ENCODE measurements at regions not wholly inside any gene's neighbourhood (a gene's known extent, or its start where the extent isn't known, plus 50 kb on each side); places are given as distances from the start of the nearest gene placed in this dataset.
A peak's percentile ranks its signal among the peaks of the same experiment; 100 is the strongest.

DNA sequence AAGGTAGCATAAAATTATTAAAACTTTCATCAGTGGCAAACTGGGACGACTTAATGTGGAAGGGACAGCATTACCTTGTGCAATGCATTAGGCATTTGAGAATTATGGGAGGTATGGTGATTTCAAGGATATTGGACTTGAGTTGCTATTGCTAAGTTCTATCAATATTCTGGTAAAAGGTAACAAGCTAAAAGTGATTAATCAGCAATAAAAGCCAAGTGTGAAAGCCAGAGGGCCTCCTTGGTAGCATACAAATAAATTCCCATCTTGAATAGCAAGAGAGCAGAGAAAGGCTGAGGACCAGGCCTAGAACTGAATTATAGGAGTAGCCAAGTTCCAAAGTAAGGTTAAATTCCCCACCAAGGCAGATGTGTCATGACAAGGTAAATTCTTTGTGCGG is 74.2 kb upstream of the KCNH7 start:
- H3K36me3 Mint-ChIP-seq (ENCODE audit: insufficient read depth, unreplicated experiment), result no peaks in the 10 kb centered on the region
- no TSS peak for BruUV-seq (replicated peaks)
- H3K27ac Mint-ChIP-seq (ENCODE audit: unreplicated experiment), result no peak overlapping the region
- peaks cover 17% of the 10 kb centered on the region for H3K4me1 Mint-ChIP-seq (ENCODE audit: low read depth, unreplicated experiment)
- no peak for DNase-seq
- intact Hi-C loops (cut with micrococcal nuclease; ENCODE audit: unreplicated experiment), result no loop called here
- no peak overlapping the region for H3K4me3 Mint-ChIP-seq (ENCODE audit: low read depth, unreplicated experiment)
- H3K9me3 Mint-ChIP-seq (ENCODE audit: low read depth, unreplicated experiment), result peaks cover 6% of the 10 kb centered on the region
- CTCF ChIA-PET, result interaction anchor here (0.7 kb wide), 1 partner anchor 114 kb away, joined by 3 read pairs; no protein-coding TSS in a partner anchor
- H3K27me3 Mint-ChIP-seq (ENCODE audit: unreplicated experiment), result no peaks in the 10 kb centered on the region
- TF ChIP-seq, protein P1, sequence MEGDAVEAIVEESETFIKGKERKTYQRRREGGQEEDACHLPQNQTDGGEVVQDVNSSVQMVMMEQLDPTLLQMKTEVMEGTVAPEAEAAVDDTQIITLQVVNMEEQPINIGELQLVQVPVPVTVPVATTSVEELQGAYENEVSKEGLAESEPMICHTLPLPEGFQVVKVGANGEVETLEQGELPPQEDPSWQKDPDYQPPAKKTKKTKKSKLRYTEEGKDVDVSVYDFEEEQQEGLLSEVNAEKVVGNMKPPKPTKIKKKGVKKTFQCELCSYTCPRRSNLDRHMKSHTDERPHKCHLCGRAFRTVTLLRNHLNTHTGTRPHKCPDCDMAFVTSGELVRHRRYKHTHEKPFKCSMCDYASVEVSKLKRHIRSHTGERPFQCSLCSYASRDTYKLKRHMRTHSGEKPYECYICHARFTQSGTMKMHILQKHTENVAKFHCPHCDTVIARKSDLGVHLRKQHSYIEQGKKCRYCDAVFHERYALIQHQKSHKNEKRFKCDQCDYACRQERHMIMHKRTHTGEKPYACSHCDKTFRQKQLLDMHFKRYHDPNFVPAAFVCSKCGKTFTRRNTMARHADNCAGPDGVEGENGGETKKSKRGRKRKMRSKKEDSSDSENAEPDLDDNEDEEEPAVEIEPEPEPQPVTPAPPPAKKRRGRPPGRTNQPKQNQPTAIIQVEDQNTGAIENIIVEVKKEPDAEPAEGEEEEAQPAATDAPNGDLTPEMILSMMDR (IDR thresholded peaks at IDR 0.05; ENCODE audit: unreplicated experiment), result no peak

DNA sequence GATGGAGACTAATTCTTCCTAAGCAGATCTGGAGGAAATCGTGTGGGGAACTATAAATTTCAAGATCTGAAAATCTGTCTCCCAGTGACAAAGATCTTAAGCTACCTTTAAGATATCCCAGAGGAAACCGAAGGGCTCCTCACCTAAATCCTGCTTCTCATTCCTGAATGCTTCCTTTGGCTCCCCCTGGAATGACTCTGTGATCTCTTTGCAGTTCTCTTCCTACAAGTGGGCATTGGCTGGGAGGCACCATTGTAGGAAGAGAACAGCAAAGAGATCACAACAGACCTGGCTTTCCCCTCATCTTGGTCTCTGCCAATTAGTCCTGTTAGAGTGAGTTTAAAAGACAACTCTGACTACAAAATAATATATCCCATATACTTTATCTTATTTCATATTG is 70.0 kb upstream of the KCNH7 start:
- BruUV-seq (replicated peaks), result no TSS peak
- CTCF ChIA-PET, result no interaction called here

DNA sequence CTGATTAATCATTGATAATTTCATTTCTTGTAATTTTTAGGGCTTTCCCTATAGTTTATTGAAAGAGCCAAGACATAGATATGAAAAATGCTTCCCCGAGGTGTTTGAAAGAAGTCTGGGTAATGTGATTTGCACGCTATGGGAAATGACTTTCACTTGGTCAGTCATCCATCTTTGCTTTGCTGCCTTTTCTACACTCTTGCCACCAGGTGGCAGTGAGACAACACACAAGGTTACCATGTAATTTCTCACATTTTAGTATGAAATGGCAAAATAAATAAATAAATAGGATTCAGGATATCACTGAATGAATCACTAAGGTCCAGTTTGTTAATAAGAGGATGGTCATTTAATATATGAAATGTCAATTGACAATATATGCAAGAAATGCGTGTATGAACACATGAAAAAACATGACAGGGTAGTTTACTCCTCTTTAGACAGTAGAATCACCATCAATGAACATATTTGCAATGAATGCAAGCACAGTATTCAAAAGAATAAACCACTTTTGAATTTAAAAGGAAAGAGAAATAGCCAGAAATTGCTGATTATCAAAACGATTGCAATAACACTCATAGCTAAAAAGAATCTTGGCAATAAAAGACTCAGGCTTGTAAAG is 52.2 kb upstream of the KCNH7 start:
- BruUV-seq (replicated peaks), result no TSS peak
- TF ChIP-seq, protein P1 (IDR thresholded peaks at IDR 0.05; ENCODE audit: unreplicated experiment), result peak; percentile 52
- H3K27me3 Mint-ChIP-seq (ENCODE audit: unreplicated experiment), result no peaks in the 10 kb centered on the region
- H3K4me1 Mint-ChIP-seq (ENCODE audit: low read depth, unreplicated experiment), result no peaks in the 10 kb centered on the region
- no peaks in the 10 kb centered on the region for H3K9me3 Mint-ChIP-seq (ENCODE audit: low read depth, unreplicated experiment)
- H3K27ac Mint-ChIP-seq (ENCODE audit: unreplicated experiment), result peak overlapping the region; percentile 39
- no peaks in the 10 kb centered on the region for H3K36me3 Mint-ChIP-seq (ENCODE audit: insufficient read depth, unreplicated experiment)
- peak; percentile 61 for DNase-seq
- intact Hi-C loops (cut with micrococcal nuclease; ENCODE audit: unreplicated experiment), result loop anchor here (1.0 to 5.0 kb wide), 3 partner anchors 86 to 368 kb away; no protein-coding TSS in a partner anchor
- peak overlapping the region; percentile 32 for H3K4me3 Mint-ChIP-seq (ENCODE audit: low read depth, unreplicated experiment)
- CTCF ChIA-PET, result no interaction called here

More for the DNA sequence above, 70.0 kb upstream of the KCNH7 start:
- H3K27ac Mint-ChIP-seq (ENCODE audit: unreplicated experiment), result no peak overlapping the region
- intact Hi-C loops (cut with micrococcal nuclease; ENCODE audit: unreplicated experiment), result no loop called here
- TF ChIP-seq, protein P1 (IDR thresholded peaks at IDR 0.05; ENCODE audit: unreplicated experiment), result no peak
- no peaks in the 10 kb centered on the region for H3K27me3 Mint-ChIP-seq (ENCODE audit: unreplicated experiment)
- no peak for DNase-seq
- peaks cover 9% of the 10 kb centered on the region for H3K4me1 Mint-ChIP-seq (ENCODE audit: low read depth, unreplicated experiment)
- H3K36me3 Mint-ChIP-seq (ENCODE audit: insufficient read depth, unreplicated experiment), result no peaks in the 10 kb centered on the region
- peaks cover 2% of the 10 kb centered on the region for H3K9me3 Mint-ChIP-seq (ENCODE audit: low read depth, unreplicated experiment)
- no peak overlapping the region for H3K4me3 Mint-ChIP-seq (ENCODE audit: low read depth, unreplicated experiment)

DNA sequence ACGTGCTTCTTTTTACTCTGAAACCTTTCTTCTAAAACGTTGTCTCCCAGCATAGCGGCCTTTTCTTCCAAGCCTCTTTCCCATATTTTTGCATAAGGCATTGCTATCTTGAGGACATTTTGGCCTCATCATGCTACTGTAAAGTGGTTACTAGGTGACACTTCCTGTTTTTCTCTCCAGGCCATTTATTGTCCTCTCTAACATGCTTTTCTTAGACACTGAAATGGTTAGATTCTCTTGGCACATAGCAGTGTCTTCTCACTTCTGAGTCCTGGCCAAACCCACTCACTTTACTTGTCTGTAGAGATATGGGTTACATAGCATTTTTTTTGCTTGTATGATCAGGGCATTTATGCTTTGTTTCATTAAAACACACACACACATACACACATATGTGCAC is 50.1 kb upstream of the KCNH7 start:
- no peaks in the 10 kb centered on the region for H3K27me3 Mint-ChIP-seq (ENCODE audit: unreplicated experiment)
- no TSS peak for BruUV-seq (replicated peaks)
- no peaks in the 10 kb centered on the region for H3K4me1 Mint-ChIP-seq (ENCODE audit: low read depth, unreplicated experiment)
- H3K36me3 Mint-ChIP-seq (ENCODE audit: insufficient read depth, unreplicated experiment), result no peaks in the 10 kb centered on the region
- intact Hi-C loops (cut with micrococcal nuclease; ENCODE audit: unreplicated experiment), result no loop called here
- H3K4me3 Mint-ChIP-seq (ENCODE audit: low read depth, unreplicated experiment), result no peak overlapping the region
- no peak overlapping the region for H3K27ac Mint-ChIP-seq (ENCODE audit: unreplicated experiment)
- H3K9me3 Mint-ChIP-seq (ENCODE audit: low read depth, unreplicated experiment), result no peaks in the 10 kb centered on the region
- DNase-seq, result no peak
- CTCF ChIA-PET, result no interaction called here
- TF ChIP-seq, protein P1 (IDR thresholded peaks at IDR 0.05; ENCODE audit: unreplicated experiment), result no peak

All from Calu3 (cell line).